ENCODE measurements at regions not wholly inside any gene's neighbourhood (a gene's known extent, or its start where the extent isn't known, plus 50 kb on each side); places are given as distances from the start of the nearest gene placed in this dataset.

DNA sequence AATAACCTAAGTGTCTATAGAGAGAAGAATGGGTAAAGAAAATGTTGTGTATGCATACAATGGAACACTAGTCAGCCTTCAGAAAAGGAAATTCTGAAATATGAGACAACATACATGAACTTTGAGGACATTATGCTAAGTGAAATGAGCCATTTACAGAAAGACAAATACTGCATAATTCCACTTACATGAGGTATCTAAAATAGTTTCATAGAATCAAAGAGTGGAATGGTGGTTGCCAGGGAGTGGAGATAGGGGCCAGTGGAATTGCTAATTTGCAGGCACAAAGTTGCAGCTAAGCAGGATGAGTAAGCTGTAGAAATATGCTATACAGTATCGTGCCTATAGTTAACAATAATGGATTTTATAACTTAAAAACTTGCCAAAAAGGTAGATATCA, 779.6 kb upstream of the ARPP21 start:
- H3K4me3 ChIP-seq (ENCODE audit: low read depth, low read length): no peak overlapping the region
- DNase-seq (ENCODE audit: low read depth): no peak
- TF ChIP-seq, protein P1, sequence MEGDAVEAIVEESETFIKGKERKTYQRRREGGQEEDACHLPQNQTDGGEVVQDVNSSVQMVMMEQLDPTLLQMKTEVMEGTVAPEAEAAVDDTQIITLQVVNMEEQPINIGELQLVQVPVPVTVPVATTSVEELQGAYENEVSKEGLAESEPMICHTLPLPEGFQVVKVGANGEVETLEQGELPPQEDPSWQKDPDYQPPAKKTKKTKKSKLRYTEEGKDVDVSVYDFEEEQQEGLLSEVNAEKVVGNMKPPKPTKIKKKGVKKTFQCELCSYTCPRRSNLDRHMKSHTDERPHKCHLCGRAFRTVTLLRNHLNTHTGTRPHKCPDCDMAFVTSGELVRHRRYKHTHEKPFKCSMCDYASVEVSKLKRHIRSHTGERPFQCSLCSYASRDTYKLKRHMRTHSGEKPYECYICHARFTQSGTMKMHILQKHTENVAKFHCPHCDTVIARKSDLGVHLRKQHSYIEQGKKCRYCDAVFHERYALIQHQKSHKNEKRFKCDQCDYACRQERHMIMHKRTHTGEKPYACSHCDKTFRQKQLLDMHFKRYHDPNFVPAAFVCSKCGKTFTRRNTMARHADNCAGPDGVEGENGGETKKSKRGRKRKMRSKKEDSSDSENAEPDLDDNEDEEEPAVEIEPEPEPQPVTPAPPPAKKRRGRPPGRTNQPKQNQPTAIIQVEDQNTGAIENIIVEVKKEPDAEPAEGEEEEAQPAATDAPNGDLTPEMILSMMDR (IDR thresholded peaks at IDR 0.05; ENCODE audit: insufficient read depth, low read depth, low read length, missing control alignments): no peak

DNA sequence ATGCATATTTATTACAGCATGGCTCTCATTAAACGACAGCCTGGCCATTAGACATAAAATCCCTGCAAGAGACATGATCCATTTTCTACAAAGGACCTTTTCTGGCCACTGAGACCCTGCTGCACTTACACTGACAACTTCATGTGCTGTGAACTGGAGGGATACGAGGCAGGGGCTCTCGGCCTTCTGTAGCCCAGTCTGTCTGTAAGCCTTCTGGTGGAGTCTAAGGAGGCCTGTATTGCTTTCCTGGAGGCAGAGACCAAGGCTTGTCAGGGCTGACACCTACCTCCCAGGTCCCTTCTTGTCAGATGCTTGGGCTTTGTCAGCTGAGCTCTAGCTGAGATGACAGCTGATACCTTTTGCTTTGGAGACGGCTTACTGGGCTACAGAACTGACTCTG, 776.9 kb upstream of the ARPP21 start:
- DNase-seq (ENCODE audit: low read depth): no peak
- TF ChIP-seq, protein P1 (IDR thresholded peaks at IDR 0.05; ENCODE audit: insufficient read depth, low read depth, low read length, missing control alignments): no peak
- H3K4me3 ChIP-seq (ENCODE audit: low read depth, low read length): no peak overlapping the region

DNA sequence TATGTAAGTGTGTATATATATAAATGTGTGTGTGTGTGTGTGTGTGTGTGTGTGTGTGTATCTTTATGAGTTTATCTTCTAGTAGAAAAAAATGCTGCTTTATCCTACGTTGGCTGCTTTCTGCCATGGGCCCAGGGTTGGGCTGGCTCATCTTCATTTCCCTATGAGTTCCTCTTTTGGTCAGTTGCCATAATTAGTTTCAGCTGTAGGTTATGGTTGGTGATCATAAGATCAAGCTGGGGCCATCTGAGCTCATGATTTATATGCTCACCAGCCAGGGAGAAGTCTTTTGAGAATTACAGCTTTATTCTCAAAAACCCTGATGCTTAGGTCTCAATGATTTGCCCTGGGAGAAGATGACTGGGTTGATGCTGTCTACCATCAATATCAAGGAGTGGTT, 775.8 kb upstream of the ARPP21 start:
- DNase-seq (ENCODE audit: low read depth): no peak
- TF ChIP-seq, protein P1 (IDR thresholded peaks at IDR 0.05; ENCODE audit: insufficient read depth, low read depth, low read length, missing control alignments): no peak
- H3K4me3 ChIP-seq (ENCODE audit: low read depth, low read length): no peak overlapping the region

DNA sequence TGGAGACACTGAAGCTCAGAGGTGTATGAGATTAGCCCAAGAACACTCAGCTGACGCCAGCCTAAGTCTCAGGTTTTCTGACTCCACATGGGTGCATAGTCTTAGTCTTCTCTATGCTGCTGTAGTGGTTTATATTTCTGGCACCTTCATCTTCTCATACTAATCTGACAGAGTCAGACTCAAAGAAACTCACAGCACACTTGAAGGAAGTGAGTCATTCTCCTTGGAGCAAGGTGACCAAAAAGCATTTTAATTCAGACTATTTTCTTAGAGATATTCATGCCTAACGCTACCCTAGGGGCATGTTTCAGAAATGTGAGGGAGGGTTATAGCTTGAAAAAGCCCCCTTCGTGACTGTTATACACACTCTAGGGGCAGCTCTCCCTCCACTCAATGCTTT, 775.3 kb upstream of the ARPP21 start:
- H3K4me3 ChIP-seq (ENCODE audit: low read depth, low read length): no peak overlapping the region
- DNase-seq (ENCODE audit: low read depth): no peak
- TF ChIP-seq, protein P1 (IDR thresholded peaks at IDR 0.05; ENCODE audit: insufficient read depth, low read depth, low read length, missing control alignments): no peak

DNA sequence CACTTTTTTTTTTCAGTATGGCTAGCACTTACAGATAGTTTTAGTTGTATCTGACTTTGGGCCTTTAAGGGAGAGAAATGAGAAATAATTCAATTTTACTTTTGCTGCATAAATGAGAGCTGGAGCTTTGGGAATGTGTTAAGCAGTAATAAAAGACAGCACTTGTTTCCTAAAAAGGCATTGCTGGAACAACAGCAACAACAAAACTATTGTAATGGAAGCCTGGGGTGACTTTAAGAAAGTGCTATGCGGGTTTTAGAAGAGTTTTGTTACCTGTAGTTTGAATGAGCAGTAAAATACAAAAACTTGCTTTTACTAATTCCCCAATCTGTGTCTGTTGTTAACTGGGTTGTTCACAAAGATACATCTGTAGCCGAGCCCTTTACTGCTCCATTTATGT, 774.0 kb upstream of the ARPP21 start:
- TF ChIP-seq, protein P1 (IDR thresholded peaks at IDR 0.05; ENCODE audit: insufficient read depth, low read depth, low read length, missing control alignments): no peak
- no peak overlapping the region for H3K4me3 ChIP-seq (ENCODE audit: low read depth, low read length)

DNA sequence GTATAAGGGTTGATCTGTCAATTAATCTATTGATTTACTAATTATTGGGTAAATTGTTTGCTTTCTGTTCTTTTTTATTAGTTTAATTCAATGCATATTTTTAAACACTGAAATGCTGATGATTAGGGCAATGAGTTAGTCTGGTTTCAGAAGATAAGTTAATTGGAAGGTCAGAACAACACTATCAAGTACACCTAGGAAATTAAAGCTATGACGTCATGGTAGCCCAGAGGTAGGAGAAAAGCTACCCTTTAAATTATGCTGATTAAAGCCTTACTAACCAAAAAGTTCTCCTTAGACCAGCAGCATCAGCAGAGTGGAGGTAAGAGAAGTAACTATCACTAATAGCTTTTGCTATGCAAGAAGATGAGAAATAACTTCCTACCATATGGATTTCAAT, 770.4 kb upstream of the ARPP21 start:
- TF ChIP-seq, protein P1 (IDR thresholded peaks at IDR 0.05; ENCODE audit: insufficient read depth, low read depth, low read length, missing control alignments): no peak
- no peak for DNase-seq (ENCODE audit: low read depth)

More for the DNA sequence above, 774.0 kb upstream of the ARPP21 start:
- no peak for DNase-seq (ENCODE audit: low read depth)

DNA sequence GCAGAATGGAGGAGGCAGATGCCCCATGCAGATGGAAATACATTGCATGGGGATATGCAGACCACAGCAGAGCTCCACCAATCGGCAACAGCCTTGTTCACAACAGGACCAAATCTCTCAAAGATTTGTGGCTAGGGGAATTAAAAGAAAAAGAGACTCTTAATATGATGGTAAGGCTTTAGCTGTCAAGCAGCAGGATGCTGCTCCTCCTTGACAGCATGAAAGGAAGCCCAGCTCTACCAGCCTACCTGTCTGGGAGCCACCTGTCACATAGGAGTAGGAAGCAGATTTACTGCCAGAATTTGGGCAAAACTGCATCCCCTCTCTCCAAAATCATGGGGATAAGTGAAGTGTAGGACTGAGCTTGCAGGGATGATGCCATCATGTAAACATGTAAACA, 769.6 kb upstream of the ARPP21 start:
- TF ChIP-seq, protein P1 (IDR thresholded peaks at IDR 0.05; ENCODE audit: insufficient read depth, low read depth, low read length, missing control alignments): no peak
- H3K4me3 ChIP-seq (ENCODE audit: low read depth, low read length): no peak overlapping the region
- no peak for DNase-seq (ENCODE audit: low read depth)

More for the DNA sequence above, 770.4 kb upstream of the ARPP21 start:
- no peak overlapping the region for H3K4me3 ChIP-seq (ENCODE audit: low read depth, low read length)
